CD4-positive, CD25-positive, alpha-beta regulatory T cell (primary cell): ENCODE measurements at regions not wholly inside any gene's neighbourhood (a gene's known extent, or its start where the extent isn't known, plus 50 kb on each side); places are given as distances from the start of the nearest gene placed in this dataset.

Experiments
- ATAC-seq, 2 donors: fragments of 150-1000 bp; cut with Tn5 transposase; one replicate each; pipeline ENCODE4 v1.10.0; 2021; ENCODE audit warnings: low read depth in 2 of 2, moderate number of reproducible peaks in 2 of 2, moderate library complexity in 1 of 2
- DNase-seq, 3 donors: peaks; one replicate each; pipeline versions ENCODE4 v3.0.0 to v3.0.0-alpha.2; 2012 to 2022; ENCODE audit warnings: mixed read lengths in 1 of 3
- H3K27ac ChIP-seq: one replicate; pipeline ENCODE4 v1.7.0; 2013; ENCODE audit warnings: mild to moderate bottlenecking, low read length; ENCODE audit not compliant: insufficient read depth, poor library complexity, severe bottlenecking
- H3K27me3 ChIP-seq: one replicate; pipeline ENCODE4 v1.7.0; 2013; ENCODE audit warnings: low read length; ENCODE audit not compliant: control insufficient read depth, insufficient read depth
- H3K36me3 ChIP-seq: one replicate; pipeline ENCODE4 v1.7.0; 2013; ENCODE audit warnings: mild to moderate bottlenecking, low read length, moderate library complexity; ENCODE audit not compliant: control insufficient read depth, insufficient read depth
- H3K4me1 ChIP-seq: 2 replicates; pipeline ENCODE4 v1.7.0; 2013; ENCODE audit warnings: mild to moderate bottlenecking, low read length; ENCODE audit not compliant: insufficient read depth, control insufficient read depth, poor library complexity, severe bottlenecking
- H3K4me3 ChIP-seq: one replicate; pipeline ENCODE4 v1.7.0; 2013; ENCODE audit warnings: low read depth, mild to moderate bottlenecking, low read length, moderate library complexity
- H3K9me3 ChIP-seq, 2 experiments: 1 replicate in 1 of 2; 2 replicates in 1 of 2; pipeline ENCODE4 v1.7.0; 2013; ENCODE audit warnings: low read length in 2 of 2, mild to moderate bottlenecking in 1 of 2, moderate library complexity in 1 of 2; ENCODE audit not compliant: control insufficient read depth in 2 of 2
- H3K27ac Mint-ChIP-seq, 3 donors: one replicate each; pipeline ENCODE4 v1.8.0; 2020 to 2022; ENCODE audit warnings: mild to moderate bottlenecking in 3 of 3, mixed read lengths in 3 of 3, moderate library complexity in 2 of 3
- H3K27me3 Mint-ChIP-seq: one replicate; pipeline ENCODE4 v1.8.0; 2022; ENCODE audit warnings: mild to moderate bottlenecking, mixed read lengths
- H3K36me3 Mint-ChIP-seq: one replicate; pipeline ENCODE4 v1.8.0; 2020; ENCODE audit warnings: mixed read lengths
- H3K4me1 Mint-ChIP-seq, 4 donors: one replicate each; pipeline ENCODE4 v1.8.0; 2020 to 2022; ENCODE audit warnings: mixed read lengths in 4 of 4, mild to moderate bottlenecking in 1 of 4
- H3K4me3 Mint-ChIP-seq, 4 donors: one replicate each; pipeline ENCODE4 v1.8.0; 2020 to 2022; ENCODE audit warnings: mild to moderate bottlenecking in 4 of 4, mixed read lengths in 4 of 4, moderate library complexity in 3 of 4
- H3K9me3 Mint-ChIP-seq, 7 donors: one replicate each; pipeline ENCODE4 v1.8.0; 2020 to 2022; ENCODE audit warnings: mixed read lengths in 7 of 7, mild to moderate bottlenecking in 3 of 7, moderate library complexity in 2 of 7

DNA sequence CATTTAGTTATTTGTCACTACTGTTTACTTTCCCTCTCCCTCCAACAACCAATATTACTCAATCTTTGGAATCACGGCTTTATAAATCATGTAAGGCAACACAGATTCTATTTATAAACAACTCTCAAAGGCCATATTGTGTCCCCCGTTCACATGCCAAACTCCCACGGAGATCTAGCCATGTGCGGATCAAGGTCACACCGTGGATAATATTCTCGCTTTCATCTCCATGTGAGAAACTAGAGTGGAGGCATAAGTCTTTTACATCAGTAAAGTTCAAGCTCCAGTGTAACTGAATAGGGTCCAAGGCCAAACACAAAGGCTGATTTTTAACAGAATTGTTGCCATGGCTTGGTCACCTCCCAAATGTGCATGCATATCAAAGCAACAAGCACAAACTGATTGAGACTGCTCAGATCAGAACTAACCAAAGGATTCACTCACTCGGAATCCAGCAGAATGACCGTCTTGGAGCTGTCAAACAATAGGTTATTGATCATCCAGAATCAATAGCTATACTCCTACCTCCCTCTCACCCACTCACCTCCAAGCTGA is 569.5 kb upstream of the LRRN3 start:
- Histone ChIP-seq H3K27me3 (no peaks in the 10 kb centered on the region), H3K4me1 (no peaks in the 10 kb centered on the region), H3K36me3 (no peaks in the 10 kb centered on the region), H3K27ac (no peak overlapping the region), H3K4me3 (no peak overlapping the region), H3K9me3 (no peaks in the 10 kb centered on the region)
- Mint-ChIP-seq H3K9me3 (peaks cover 0 to 7% (median 0%) of the 10 kb centered on the region in 7 donors), H3K36me3 (no peaks in the 10 kb centered on the region), H3K27ac (no peak overlapping the region), H3K4me1 (no peaks in the 10 kb centered on the region), H3K4me3 (no peak overlapping the region), H3K27me3 (no peaks in the 10 kb centered on the region)
- no peak for ATAC-seq
- no peak for DNase-seq

DNA sequence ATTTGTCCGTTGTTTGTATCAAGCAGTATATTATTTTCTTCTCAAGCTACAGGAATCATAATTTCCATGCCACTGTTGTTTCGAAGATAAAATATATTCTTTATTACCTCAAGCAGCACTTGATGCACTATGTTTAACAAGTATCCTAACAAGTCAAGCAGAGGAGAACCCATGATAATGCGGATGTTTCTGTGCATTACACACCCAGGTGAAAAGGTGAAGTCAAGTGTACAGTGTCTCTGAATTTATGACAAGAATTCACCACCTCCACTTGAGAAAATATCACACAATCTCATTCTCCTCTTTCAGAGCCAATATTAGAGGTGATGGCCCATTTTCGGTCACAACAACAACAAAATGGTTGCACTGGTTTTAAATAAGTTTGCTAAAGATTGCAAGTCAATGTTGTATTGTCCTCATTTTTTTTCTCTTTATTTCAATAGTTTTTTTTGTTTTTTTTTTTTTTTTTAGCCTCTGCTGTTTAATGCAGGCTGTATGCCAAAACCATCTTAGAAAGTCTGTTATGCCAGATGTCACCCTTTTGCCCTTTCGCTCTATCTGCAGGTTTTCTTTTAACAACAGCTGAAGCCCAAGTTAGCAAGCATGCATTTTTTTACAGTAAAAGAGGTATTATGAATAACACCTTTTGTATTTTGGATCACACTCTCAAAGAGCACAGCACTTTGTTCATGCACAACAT is 568.7 kb upstream of the LRRN3 start:
- Histone ChIP-seq H3K27me3 (no peaks in the 10 kb centered on the region), H3K36me3 (no peaks in the 10 kb centered on the region), H3K27ac (no peak overlapping the region), H3K4me1 (no peaks in the 10 kb centered on the region), H3K9me3 (no peaks in the 10 kb centered on the region), H3K4me3 (no peak overlapping the region)
- no peak for ATAC-seq
- no peaks in the 10 kb centered on the region for H3K36me3 Mint-ChIP-seq
- no peaks in the 10 kb centered on the region for H3K4me1 Mint-ChIP-seq
- DNase-seq: no peak
- H3K27me3 Mint-ChIP-seq: no peaks in the 10 kb centered on the region
- H3K27ac Mint-ChIP-seq: no peak overlapping the region
- peaks cover 0 to 4% (median 0%) of the 10 kb centered on the region in 7 donors for H3K9me3 Mint-ChIP-seq
- no peak overlapping the region for H3K4me3 Mint-ChIP-seq

DNA sequence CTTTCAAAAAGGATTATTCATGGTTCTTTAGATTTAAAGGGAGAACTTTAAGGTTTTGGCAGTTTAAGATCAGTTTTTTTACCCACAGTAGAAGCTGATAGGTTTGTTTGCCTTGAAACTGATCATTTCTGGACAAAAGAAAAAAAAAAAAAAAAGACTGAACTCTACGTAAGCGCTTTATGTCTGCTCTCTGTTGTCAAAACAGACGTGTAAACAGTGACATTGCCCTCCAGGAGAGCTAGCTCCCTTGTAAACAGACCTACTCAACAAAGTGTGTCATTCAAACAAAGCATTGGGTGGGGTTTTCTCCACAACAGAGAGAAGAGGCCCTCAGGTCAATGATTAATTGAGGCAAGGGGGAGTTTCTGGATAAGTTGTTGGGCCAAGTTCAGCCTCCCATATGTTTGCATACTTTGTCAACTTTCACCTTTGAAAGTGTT is 568.1 kb upstream of the LRRN3 start:
- no peak overlapping the region for H3K4me3 ChIP-seq
- no peaks in the 10 kb centered on the region for H3K4me1 Mint-ChIP-seq
- no peak overlapping the region for H3K4me3 Mint-ChIP-seq
- H3K27me3 Mint-ChIP-seq: no peaks in the 10 kb centered on the region
- H3K4me1 ChIP-seq: no peaks in the 10 kb centered on the region
- H3K36me3 ChIP-seq: no peaks in the 10 kb centered on the region
- H3K9me3 ChIP-seq: no peaks in the 10 kb centered on the region
- no peak for DNase-seq
- H3K27ac Mint-ChIP-seq: no peak overlapping the region
- no peak for ATAC-seq
- H3K27ac ChIP-seq: no peak overlapping the region
- no peaks in the 10 kb centered on the region for H3K36me3 Mint-ChIP-seq
- H3K27me3 ChIP-seq: no peaks in the 10 kb centered on the region
- H3K9me3 Mint-ChIP-seq: peaks cover 0 to 4% (median 0%) of the 10 kb centered on the region in 7 donors

DNA sequence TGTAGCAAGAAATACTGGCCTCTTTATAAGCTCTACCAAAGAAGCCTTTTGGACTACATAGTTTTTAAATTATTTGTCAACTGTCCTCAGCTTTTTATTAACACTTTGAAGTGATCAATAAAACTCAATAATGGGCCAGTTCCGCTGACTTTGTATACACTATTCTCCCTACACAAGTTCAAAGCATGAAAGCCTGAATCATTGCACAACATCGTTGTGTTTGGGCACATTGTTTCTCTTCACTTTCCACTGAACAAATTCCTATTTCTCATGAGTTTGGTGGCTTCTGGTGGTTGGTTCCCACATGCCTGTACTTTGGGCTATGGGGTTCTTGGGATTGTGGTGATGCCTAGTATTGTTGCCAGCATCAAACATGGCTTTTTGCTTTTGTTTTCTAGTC is 561.8 kb upstream of the LRRN3 start:
- no peak overlapping the region for H3K4me3 ChIP-seq
- H3K4me3 Mint-ChIP-seq: no peak overlapping the region
- ATAC-seq: no peak

DNA sequence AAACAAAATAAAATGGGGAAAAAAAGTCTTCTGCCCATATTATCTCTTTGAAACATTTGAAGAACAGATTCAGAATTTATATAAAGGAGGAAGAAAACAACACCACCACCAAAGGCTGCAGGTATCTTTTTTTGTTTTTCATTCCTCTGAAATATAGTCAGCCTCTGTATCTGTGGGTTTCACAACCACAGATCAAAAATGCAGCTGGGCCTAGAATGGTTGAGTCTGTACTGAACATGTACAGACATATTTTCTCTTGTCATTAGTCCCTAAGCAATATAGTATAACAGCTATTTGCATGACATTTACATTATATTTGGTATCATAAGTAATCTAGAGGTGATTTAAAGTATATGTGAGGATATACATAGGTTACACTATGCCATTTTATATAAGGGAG is 559.7 kb upstream of the LRRN3 start:
- no peak for ATAC-seq
- DNase-seq: peak in 1 of 3 donors; percentile 3
- H3K27ac Mint-ChIP-seq: no peak overlapping the region
- no peaks in the 10 kb centered on the region for H3K36me3 Mint-ChIP-seq
- Histone ChIP-seq H3K4me1 (no peaks in the 10 kb centered on the region), H3K4me3 (no peak overlapping the region), H3K27me3 (no peaks in the 10 kb centered on the region), H3K27ac (no peak overlapping the region), H3K36me3 (no peaks in the 10 kb centered on the region), H3K9me3 (no peaks in the 10 kb centered on the region)
- H3K27me3 Mint-ChIP-seq: no peaks in the 10 kb centered on the region
- no peaks in the 10 kb centered on the region for H3K4me1 Mint-ChIP-seq
- H3K9me3 Mint-ChIP-seq: peaks cover 0 to 5% (median 1%) of the 10 kb centered on the region in 7 donors
- H3K4me3 Mint-ChIP-seq: no peak overlapping the region

More for the DNA sequence above, 561.8 kb upstream of the LRRN3 start:
- Mint-ChIP-seq H3K27ac (no peak overlapping the region), H3K27me3 (no peaks in the 10 kb centered on the region), H3K4me1 (no peaks in the 10 kb centered on the region), H3K9me3 (peaks cover 0 to 5% (median 1%) of the 10 kb centered on the region in 7 donors), H3K36me3 (no peaks in the 10 kb centered on the region)
- Histone ChIP-seq H3K27ac (no peak overlapping the region), H3K9me3 (no peaks in the 10 kb centered on the region), H3K36me3 (no peaks in the 10 kb centered on the region), H3K27me3 (no peaks in the 10 kb centered on the region), H3K4me1 (no peaks in the 10 kb centered on the region)
- DNase-seq: no peak

DNA sequence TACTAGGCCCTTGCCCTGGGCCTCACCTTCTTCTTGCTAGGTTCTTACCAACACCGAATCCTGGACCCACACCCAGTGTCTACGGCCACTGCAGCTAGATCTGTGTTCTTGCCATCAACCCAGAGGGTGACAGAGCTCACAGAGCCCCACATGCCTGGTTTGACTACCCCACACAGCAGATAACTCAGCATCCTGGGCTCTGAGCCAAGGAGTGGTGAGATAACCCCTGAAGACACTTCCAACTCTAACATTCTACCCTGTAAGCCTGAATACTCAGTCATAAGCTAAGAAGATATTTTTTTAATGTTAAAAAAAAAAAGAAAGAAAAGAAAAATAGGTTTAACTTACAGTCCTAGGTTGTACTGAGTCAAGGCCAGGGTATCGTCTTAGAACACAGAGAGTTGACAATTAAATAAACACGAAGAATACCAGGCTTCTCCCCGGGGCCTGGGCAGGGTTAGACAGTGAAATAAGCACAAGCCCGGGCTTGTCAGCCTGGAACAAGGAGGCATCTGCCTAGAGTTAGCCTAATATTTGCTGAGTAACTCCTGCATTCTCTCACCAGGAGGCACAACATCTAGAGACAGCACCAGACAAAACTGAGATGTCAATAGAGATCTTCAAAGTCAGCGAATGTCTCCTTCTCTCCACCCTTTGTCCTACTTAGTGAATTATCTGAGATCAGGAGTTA is 556.5 kb upstream of the LRRN3 start:
- Mint-ChIP-seq H3K4me1 (no peaks in the 10 kb centered on the region), H3K27me3 (no peaks in the 10 kb centered on the region), H3K27ac (no peak overlapping the region), H3K4me3 (no peak overlapping the region), H3K9me3 (peaks cover 0 to 11% (median 1%) of the 10 kb centered on the region in 7 donors), H3K36me3 (no peaks in the 10 kb centered on the region)
- H3K27ac ChIP-seq: no peak overlapping the region
- H3K27me3 ChIP-seq: no peaks in the 10 kb centered on the region
- H3K4me3 ChIP-seq: no peak overlapping the region
- H3K36me3 ChIP-seq: no peaks in the 10 kb centered on the region
- ATAC-seq (no peak), DNase-seq (no peak)
- H3K4me1 ChIP-seq: no peaks in the 10 kb centered on the region
- H3K9me3 ChIP-seq: no peaks in the 10 kb centered on the region

DNA sequence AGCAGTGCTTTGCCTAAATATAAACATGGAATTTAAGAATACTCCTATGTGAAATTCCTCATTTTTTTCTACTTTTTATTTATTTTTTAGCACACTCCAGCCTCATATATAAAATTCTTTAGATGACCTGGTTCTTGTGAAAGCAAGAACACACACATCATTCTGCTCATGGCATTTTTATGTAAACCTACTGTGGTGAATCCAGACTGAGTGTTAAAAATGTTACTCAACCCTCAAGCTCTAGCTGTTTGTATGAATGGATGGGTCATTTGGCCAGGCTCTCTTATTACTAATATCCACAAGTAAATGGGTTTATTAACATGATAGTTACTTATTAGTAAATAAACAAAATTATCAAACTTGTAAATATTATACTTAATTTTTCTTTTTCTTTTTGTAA is 551.7 kb upstream of the LRRN3 start:
- no peaks in the 10 kb centered on the region for H3K4me1 Mint-ChIP-seq
- no peak overlapping the region for H3K27ac Mint-ChIP-seq
- H3K9me3 Mint-ChIP-seq: peaks cover 0 to 9% (median 0%) of the 10 kb centered on the region in 7 donors
- no peaks in the 10 kb centered on the region for H3K27me3 Mint-ChIP-seq
- no peaks in the 10 kb centered on the region for H3K36me3 Mint-ChIP-seq
- no peaks in the 10 kb centered on the region for H3K27me3 ChIP-seq
- no peaks in the 10 kb centered on the region for H3K36me3 ChIP-seq
- no peak overlapping the region for H3K27ac ChIP-seq
- no peaks in the 10 kb centered on the region for H3K4me1 ChIP-seq
- H3K9me3 ChIP-seq: no peaks in the 10 kb centered on the region
- no peak overlapping the region for H3K4me3 Mint-ChIP-seq
- ATAC-seq (no peak), DNase-seq (no peak)
- H3K4me3 ChIP-seq: no peak overlapping the region
